ENCODE measurements at regions not wholly inside any gene's neighbourhood (a gene's known extent, or its start where the extent isn't known, plus 50 kb on each side); places are given as distances from the start of the nearest gene placed in this dataset.

- Histone ChIP-seq H3K27me3 (ENCODE audit: low read depth, low read length) (no peaks in the 10 kb centered on the region), H3K9me3 (ENCODE audit: insufficient read depth, low read length) (no peaks in the 10 kb centered on the region), H4K20me1 (ENCODE audit: insufficient read depth, low read length) (no peaks in the 10 kb centered on the region), H3K27ac (ENCODE audit: low read length) (no peak overlapping the region), H3K4me2 (ENCODE audit: low read length) (no peak overlapping the region), H3K36me3 (replicated peaks; ENCODE audit: low read depth, low read length) (no peaks in the 10 kb centered on the region), H2AFZ (ENCODE audit: low read depth, low read length) (no peak overlapping the region), H3K9ac (ENCODE audit: low read length) (no peak overlapping the region), H3K4me3 (ENCODE audit: low read length) (no peak overlapping the region), H3K79me2 (ENCODE audit: low read length) (no peaks in the 10 kb centered on the region), H3K4me1 (ENCODE audit: low read length) (peaks cover 10% of the 10 kb centered on the region)
- TF ChIP-seq CTCF (IDR thresholded peaks at IDR 0.05; ENCODE audit: low read depth, low read length) (no peak), EZH2phosphoT487 (IDR thresholded peaks at IDR 0.05; ENCODE audit: low read depth) (no peak)
These were observed 285.7 kb downstream of the RMST start for GRCh38 chr12:97748298-97748697.

GRCh38 chr12:97751704-97752103, 289.1 kb downstream of the RMST start:
- H3K27me3 ChIP-seq (ENCODE audit: low read depth, low read length) = peaks cover 3% of the 10 kb centered on the region; the same call in 1 of the 2 replicates
- H3K4me3 ChIP-seq (ENCODE audit: low read length) = no peak overlapping the region
- no peaks in the 10 kb centered on the region for H3K9me3 ChIP-seq (ENCODE audit: insufficient read depth, low read length)
- H3K36me3 ChIP-seq (replicated peaks; ENCODE audit: low read depth, low read length) = no peaks in the 10 kb centered on the region
- H3K79me2 ChIP-seq (ENCODE audit: low read length) = no peaks in the 10 kb centered on the region
- no peak overlapping the region for H2AFZ ChIP-seq (ENCODE audit: low read depth, low read length)
- peaks cover 12% of the 10 kb centered on the region for H3K4me1 ChIP-seq (ENCODE audit: low read length)
- H3K27ac ChIP-seq (ENCODE audit: low read length) = no peak overlapping the region
- no peak overlapping the region for H3K9ac ChIP-seq (ENCODE audit: low read length)
- no peak for TF ChIP-seq CTCF (IDR thresholded peaks at IDR 0.05; ENCODE audit: low read depth, low read length)
- TF ChIP-seq EZH2phosphoT487 (IDR thresholded peaks at IDR 0.05; ENCODE audit: low read depth) = no peak
- H3K4me2 ChIP-seq (ENCODE audit: low read length) = no peak overlapping the region
- no peaks in the 10 kb centered on the region for H4K20me1 ChIP-seq (ENCODE audit: insufficient read depth, low read length)

- Histone ChIP-seq H3K4me1 (ENCODE audit: low read length) (peaks cover 12% of the 10 kb centered on the region), H3K27me3 (ENCODE audit: low read depth, low read length) (peaks cover 3% of the 10 kb centered on the region; the same call in 1 of the 2 replicates), H3K79me2 (ENCODE audit: low read length) (no peaks in the 10 kb centered on the region), H3K4me3 (ENCODE audit: low read length) (no peak overlapping the region), H3K36me3 (replicated peaks; ENCODE audit: low read depth, low read length) (no peaks in the 10 kb centered on the region), H3K9me3 (ENCODE audit: insufficient read depth, low read length) (no peaks in the 10 kb centered on the region), H2AFZ (ENCODE audit: low read depth, low read length) (no peak overlapping the region), H4K20me1 (ENCODE audit: insufficient read depth, low read length) (no peaks in the 10 kb centered on the region), H3K4me2 (ENCODE audit: low read length) (no peak overlapping the region), H3K9ac (ENCODE audit: low read length) (no peak overlapping the region), H3K27ac (ENCODE audit: low read length) (no peak overlapping the region)
- TF ChIP-seq EZH2phosphoT487 (IDR thresholded peaks at IDR 0.05; ENCODE audit: low read depth) (no peak), CTCF (IDR thresholded peaks at IDR 0.05; ENCODE audit: low read depth, low read length) (no peak)
These were observed 289.5 kb downstream of the RMST start for GRCh38 chr12:97752129-97752528.

DNA sequence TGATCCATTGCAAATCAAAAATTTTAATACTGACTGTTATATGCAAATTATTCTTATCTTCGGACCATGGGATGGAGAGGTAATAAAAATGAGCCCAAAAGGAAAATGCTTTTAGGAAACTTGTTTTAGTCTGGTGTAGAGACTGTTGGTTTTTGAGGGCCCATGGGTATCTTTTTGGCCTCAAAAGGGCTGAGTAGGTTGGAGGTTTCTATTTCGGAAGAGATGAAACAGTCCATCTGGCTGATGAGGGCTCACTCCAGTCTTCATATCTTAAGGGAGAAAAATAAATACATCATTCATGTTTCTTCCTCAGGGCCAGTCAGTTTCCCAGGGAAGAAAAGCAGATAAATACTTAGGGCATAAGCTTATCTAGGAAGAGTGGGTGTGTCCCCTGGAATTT, 290.7 kb downstream of the RMST start:
- H3K9ac ChIP-seq (ENCODE audit: low read length) = no peak overlapping the region
- H3K36me3 ChIP-seq (replicated peaks; ENCODE audit: low read depth, low read length) = no peaks in the 10 kb centered on the region
- H4K20me1 ChIP-seq (ENCODE audit: insufficient read depth, low read length) = no peaks in the 10 kb centered on the region
- peaks cover 3% of the 10 kb centered on the region; the same call in 1 of the 2 replicates for H3K27me3 ChIP-seq (ENCODE audit: low read depth, low read length)
- H3K79me2 ChIP-seq (ENCODE audit: low read length) = no peaks in the 10 kb centered on the region
- H3K9me3 ChIP-seq (ENCODE audit: insufficient read depth, low read length) = no peaks in the 10 kb centered on the region
- H3K4me3 ChIP-seq (ENCODE audit: low read length) = no peak overlapping the region
- peaks cover 12% of the 10 kb centered on the region for H3K4me1 ChIP-seq (ENCODE audit: low read length)
- H3K4me2 ChIP-seq (ENCODE audit: low read length) = no peak overlapping the region
- H3K27ac ChIP-seq (ENCODE audit: low read length) = no peak overlapping the region
- no peak overlapping the region for H2AFZ ChIP-seq (ENCODE audit: low read depth, low read length)
- no peak for TF ChIP-seq CTCF (IDR thresholded peaks at IDR 0.05; ENCODE audit: low read depth, low read length)
- no peak for TF ChIP-seq EZH2phosphoT487 (IDR thresholded peaks at IDR 0.05; ENCODE audit: low read depth)

Measured in OCI-LY3 (cell line).